ENCODE measurements at regions not wholly inside any gene's neighbourhood (a gene's known extent, or its start where the extent isn't known, plus 50 kb on each side); places are given as distances from the start of the nearest gene placed in this dataset.

DNA sequence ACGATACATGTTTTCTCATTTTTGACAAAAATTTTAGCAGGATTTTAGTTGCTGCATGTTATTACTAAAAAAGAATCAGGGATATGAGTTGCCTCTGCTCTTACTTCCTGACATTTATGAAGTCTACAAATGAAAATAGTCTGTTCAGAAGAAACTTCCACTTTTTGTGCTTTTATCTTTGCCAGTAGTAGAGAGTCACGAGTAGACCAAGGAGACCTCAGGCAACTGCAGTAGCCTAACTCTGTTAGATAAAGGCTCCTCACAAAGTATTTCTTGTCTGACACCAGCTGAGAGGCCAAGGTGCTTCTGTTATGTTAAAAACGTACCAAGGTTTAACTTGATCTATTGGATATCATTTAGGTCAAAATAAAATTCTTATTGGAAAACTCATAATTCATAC, 333.9 kb downstream of the NR2F1-AS1 start:
- no peak for TF ChIP-seq EZH2 (IDR thresholded peaks at IDR 0.05; ENCODE audit: borderline replicate concordance, low read length)
- TF ChIP-seq, protein P1, sequence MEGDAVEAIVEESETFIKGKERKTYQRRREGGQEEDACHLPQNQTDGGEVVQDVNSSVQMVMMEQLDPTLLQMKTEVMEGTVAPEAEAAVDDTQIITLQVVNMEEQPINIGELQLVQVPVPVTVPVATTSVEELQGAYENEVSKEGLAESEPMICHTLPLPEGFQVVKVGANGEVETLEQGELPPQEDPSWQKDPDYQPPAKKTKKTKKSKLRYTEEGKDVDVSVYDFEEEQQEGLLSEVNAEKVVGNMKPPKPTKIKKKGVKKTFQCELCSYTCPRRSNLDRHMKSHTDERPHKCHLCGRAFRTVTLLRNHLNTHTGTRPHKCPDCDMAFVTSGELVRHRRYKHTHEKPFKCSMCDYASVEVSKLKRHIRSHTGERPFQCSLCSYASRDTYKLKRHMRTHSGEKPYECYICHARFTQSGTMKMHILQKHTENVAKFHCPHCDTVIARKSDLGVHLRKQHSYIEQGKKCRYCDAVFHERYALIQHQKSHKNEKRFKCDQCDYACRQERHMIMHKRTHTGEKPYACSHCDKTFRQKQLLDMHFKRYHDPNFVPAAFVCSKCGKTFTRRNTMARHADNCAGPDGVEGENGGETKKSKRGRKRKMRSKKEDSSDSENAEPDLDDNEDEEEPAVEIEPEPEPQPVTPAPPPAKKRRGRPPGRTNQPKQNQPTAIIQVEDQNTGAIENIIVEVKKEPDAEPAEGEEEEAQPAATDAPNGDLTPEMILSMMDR (conservative IDR thresholded peaks at IDR 0.05 in 1 of 2, IDR thresholded peaks at IDR 0.05 in 1 of 2; ENCODE audit: extremely low read depth in 1 of 2, insufficient read depth in 1 of 2, low read depth in 1 of 2, low read length in 2 of 2): no peak
